Panc1 (cell line): ENCODE measurements at regions not wholly inside any gene's neighbourhood (a gene's known extent, or its start where the extent isn't known, plus 50 kb on each side); places are given as distances from the start of the nearest gene placed in this dataset.

Experiments used
- CTCF ChIP-seq: fragments of 450-650 bp; IDR thresholded peaks from 2 replicates; pipeline ENCODE4 v1.5.1; 2017; ENCODE audit warnings: mild to moderate bottlenecking
- POLR2AphosphoS5 ChIP-seq: IDR thresholded peaks from 2 replicates; pipeline ENCODE4 v1.6.1; 2012; ENCODE audit warnings: mild to moderate bottlenecking, low read depth, low read length, moderate library complexity
- REST ChIP-seq, 2 experiments: IDR thresholded peaks; 2 replicates each; pipeline ENCODE4 v1.6.1; 2011 to 2012; ENCODE audit warnings: low read depth in 2 of 2, control low read depth in 1 of 2, low read length in 1 of 2, mild to moderate bottlenecking in 1 of 2, moderate library complexity in 1 of 2; ENCODE audit not compliant: insufficient read depth in 1 of 2
- SIN3A ChIP-seq: IDR thresholded peaks from 2 replicates; pipeline ENCODE4 v1.6.1; 2012; ENCODE audit warnings: low read depth, mild to moderate bottlenecking, low read length, moderate library complexity, borderline replicate concordance; ENCODE audit not compliant: insufficient read depth
- TCF7L2 ChIP-seq: IDR thresholded peaks from 2 replicates; pipeline ENCODE4 v1.6.1; 2011; ENCODE audit warnings: mild to moderate bottlenecking, low read depth, low read length, inconsistent platforms

GRCh38 chr21:23789864-23790263 is 1817.4 kb downstream of the MRPL39 start:
- TF ChIP-seq CTCF, result no peak
- no peak for TF ChIP-seq REST (IDR thresholded peaks at IDR 0.05; ENCODE audit: insufficient read depth in 1 of 2, low read depth in 2 of 2, low read length in 1 of 2)
- no peak for TF ChIP-seq TCF7L2
- TF ChIP-seq SIN3A, result no peak
- TF ChIP-seq POLR2AphosphoS5, result no peak
